Fibroblast of lung (primary cell): ENCODE measurements at regions not wholly inside any gene's neighbourhood (a gene's known extent, or its start where the extent isn't known, plus 50 kb on each side); places are given as distances from the start of the nearest gene placed in this dataset.

Source experiments
- CTCF ChIP-seq, 2 donors: IDR thresholded peaks in 1 of 2; conservative IDR thresholded peaks in 1 of 2; 1 replicate in 1 of 2; 2 replicates in 1 of 2; pipeline ENCODE4 v1.5.1; 2011 to 2012; ENCODE audit warnings: low read length in 2 of 2, control low read depth in 1 of 2, inconsistent platforms in 1 of 2, low read depth in 1 of 2, mild to moderate bottlenecking in 1 of 2
- EZH2 ChIP-seq: IDR thresholded peaks from 2 replicates; pipeline ENCODE4 v1.5.1; 2012; ENCODE audit warnings: low read length, control low read depth, mild to moderate bottlenecking; ENCODE audit errors: missing control alignments

DNA sequence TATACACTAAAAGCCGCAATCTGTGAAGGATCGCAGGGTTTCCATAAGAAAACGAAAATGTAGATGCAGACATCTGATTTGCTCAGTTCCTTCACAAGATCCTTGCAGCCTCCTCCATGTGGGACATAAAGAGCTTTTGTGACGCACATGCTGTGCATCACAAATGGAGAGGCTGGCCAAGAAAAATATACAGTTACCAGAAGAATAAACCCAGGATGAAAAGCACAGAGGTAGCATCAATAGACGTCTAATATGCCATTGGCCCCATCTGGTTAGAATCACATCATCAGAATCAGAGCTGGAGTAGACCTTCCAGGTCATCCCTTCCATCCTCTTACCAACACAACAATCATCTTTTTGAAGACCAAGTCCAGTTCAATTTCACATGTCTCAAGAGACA lies 517.4 kb downstream of the RAB28 start:
- TF ChIP-seq CTCF (conservative IDR thresholded peaks at IDR 0.05 in 1 of 2, IDR thresholded peaks at IDR 0.05 in 1 of 2; ENCODE audit: low read depth in 1 of 2, low read length in 2 of 2), result no peak
- TF ChIP-seq EZH2, result no peak
